GM23248 (cell line): ENCODE measurements at regions not wholly inside any gene's neighbourhood (a gene's known extent, or its start where the extent isn't known, plus 50 kb on each side); places are given as distances from the start of the nearest gene placed in this dataset.

ENCODE experiments used
- EZH2 ChIP-seq: fragments of 200-600 bp; sonication (generic); IDR thresholded peaks from 2 replicates; pipeline ENCODE4 v1.6.1; 2018; ENCODE audit warnings: antibody characterized with exemption, mild to moderate bottlenecking; ENCODE audit not compliant: insufficient read depth, poor library complexity, severe bottlenecking
- EZH2phosphoT487 ChIP-seq: fragments of 200-600 bp; sonication (generic); IDR thresholded peaks from 2 replicates; pipeline ENCODE4 v1.6.1; 2018; ENCODE audit warnings: antibody characterized with exemption, moderate library complexity, mild to moderate bottlenecking, low read depth; ENCODE audit not compliant: insufficient read depth

DNA sequence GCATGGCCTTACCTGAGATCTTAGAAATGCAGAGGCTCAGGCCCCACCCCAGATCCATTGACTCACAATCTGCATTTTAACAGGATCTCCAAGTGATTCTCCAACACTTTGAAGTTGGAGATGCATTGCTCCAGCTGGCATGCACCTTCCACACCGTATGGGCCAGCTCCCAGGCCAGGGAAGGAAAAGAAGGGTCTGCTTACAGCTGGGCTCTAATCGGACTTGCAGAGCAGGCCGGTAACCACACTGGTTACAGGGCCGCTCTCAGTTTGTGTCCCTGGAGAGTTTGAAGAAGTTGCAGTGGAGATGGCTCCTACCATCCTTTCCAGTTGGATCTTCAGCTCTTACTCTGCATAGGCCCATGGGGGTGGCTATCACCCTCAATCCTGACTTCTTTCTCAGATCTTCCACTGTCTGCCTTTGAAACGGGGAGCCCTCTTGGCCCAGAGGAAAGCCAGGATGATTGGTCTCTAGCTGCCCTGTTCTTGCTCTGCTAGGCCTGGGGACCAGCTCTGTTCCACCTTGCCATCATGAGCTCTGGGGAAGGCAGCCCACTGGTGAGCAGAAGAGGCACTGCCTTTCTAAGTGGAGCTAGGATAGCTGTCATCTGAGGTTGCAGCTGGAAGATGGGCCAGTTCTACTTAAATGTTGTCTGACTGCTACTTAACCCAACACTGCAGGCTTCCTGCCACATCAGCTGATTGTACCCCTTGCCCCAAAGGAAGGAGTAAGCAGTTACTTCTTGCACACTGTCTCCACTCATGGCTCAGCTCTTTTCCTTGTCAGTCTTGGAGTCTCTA, 105.6 kb upstream of the NAV2 start:
- no peak for TF ChIP-seq EZH2
- TF ChIP-seq EZH2phosphoT487: no peak
